Mucosa of rectum (tissue), 2 donors: ENCODE measurements at regions not wholly inside any gene's neighbourhood (a gene's known extent, or its start where the extent isn't known, plus 50 kb on each side); places are given as distances from the start of the nearest gene placed in this dataset.
"Not testable (repeated sequence)": the region's sequence is repeated elsewhere in the genome, so short reads cannot be mapped to it uniquely, and the experiment has no call there.

ENCODE experiments used
- H3K27ac ChIP-seq, 2 donors: one replicate each; pipeline ENCODE4 v1.7.0; 2013; ENCODE audit warnings: inconsistent platforms in 2 of 2, low read depth in 2 of 2, low read length in 2 of 2
- H3K27me3 ChIP-seq, 2 donors: one replicate each; pipeline ENCODE4 v1.7.0; 2013; ENCODE audit warnings: low read length in 2 of 2; ENCODE audit not compliant: control insufficient read depth in 2 of 2, insufficient read depth in 2 of 2
- H3K36me3 ChIP-seq, 2 donors: one replicate each; pipeline ENCODE4 v1.7.0; 2013; ENCODE audit warnings: low read length in 2 of 2; ENCODE audit not compliant: control insufficient read depth in 2 of 2, insufficient read depth in 2 of 2
- H3K4me1 ChIP-seq, 2 donors: one replicate each; pipeline ENCODE4 v1.7.0; 2013; ENCODE audit warnings: low read length in 2 of 2, mild to moderate bottlenecking in 1 of 2; ENCODE audit not compliant: control insufficient read depth in 2 of 2, insufficient read depth in 2 of 2
- H3K4me3 ChIP-seq, 2 donors: one replicate each; pipeline ENCODE4 v1.7.0; 2013; ENCODE audit warnings: low read length in 2 of 2
- H3K9ac ChIP-seq, 2 donors: one replicate each; pipeline ENCODE4 v1.7.0; 2013; ENCODE audit warnings: low read length in 2 of 2, low read depth in 1 of 2, mild to moderate bottlenecking in 1 of 2
- H3K9me3 ChIP-seq, 2 donors: one replicate each; pipeline ENCODE4 v1.7.0; 2013; ENCODE audit warnings: low read length in 2 of 2; ENCODE audit not compliant: control insufficient read depth in 2 of 2
- donor health status: healthy.
- donor health status: Normal muscosa, but diverticular disease.

DNA sequence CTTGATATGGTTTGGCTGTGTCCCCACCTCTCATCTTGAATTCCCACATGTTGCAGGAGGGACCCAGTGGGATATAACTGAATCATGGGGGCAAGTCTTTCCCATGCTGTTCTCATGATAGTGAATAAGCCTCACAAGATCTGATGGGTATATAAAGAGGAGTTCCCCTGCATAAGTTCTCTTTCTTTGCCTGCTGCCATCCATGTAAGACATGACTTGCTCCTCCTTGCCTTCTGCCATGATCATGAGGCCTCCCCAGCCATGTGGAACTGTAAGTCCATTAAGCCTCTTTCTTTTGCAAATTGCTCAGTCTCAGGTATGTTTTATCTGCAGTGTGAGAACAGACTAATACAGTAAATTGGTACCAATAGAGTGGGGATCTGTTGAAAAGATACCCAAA lies 150.2 kb downstream of the QRSL1 start:
- H3K4me1 ChIP-seq, H3K27me3 ChIP-seq, H3K27ac ChIP-seq, H3K4me3 ChIP-seq, H3K36me3 ChIP-seq, H3K9ac ChIP-seq: not testable (repeated sequence)
- peaks cover 6 to 14% of the 10 kb centered on the region in 2 donors for H3K9me3 ChIP-seq

DNA sequence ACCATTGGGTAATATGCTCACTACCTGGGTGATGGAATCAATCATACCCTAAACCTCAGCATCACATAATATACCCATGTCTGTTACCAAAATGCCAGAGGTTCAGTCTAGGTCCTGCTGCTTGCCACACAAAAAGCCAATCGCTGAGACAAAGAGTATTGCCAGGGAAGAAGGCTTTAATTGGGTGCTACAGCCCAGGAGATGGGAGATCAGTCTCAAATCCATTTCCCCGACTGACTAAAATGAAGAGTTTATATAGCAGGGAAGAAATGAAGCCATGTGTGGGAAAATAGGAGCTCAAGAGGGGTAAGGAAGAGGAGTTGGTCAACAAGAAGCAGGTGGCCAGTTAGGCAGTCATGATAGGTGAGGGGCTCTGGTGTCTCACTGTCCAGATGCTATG lies 149.6 kb downstream of the QRSL1 start:
- H3K36me3 ChIP-seq, result no peaks in the 10 kb centered on the region

DNA sequence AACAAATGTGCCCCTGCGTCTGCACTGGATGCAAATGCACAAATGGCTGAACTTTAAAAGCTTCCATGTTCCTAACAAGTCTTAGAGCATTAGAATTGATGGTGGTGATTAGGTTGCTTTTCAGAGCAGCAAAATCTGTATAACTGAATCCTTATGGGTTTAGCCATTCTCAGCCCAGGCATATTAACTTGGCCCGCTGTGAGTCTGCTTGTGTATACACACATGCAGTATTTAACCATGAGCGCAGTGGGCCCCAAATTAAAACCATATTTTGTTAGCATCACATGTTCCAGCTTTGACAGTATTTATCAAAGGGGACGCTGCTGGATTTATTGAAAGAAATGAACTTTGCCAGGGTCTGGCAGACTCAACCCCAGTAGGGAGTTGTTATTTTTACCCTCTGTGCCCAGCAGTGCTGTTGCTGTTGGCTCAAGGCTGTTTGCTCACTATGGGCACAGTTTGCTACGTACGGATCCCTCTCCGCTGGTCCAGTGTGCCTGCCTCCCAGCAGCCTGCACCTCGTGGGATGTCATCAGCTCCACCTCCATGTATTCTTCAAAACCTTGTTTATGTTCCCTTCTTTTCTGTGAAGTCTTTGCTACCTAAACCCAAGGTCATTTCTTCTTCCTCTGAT lies 144.7 kb downstream of the QRSL1 start:
- Histone ChIP-seq H3K27ac (no peak overlapping the region), H3K36me3 (no peaks in the 10 kb centered on the region), H3K27me3 (no peaks in the 10 kb centered on the region), H3K9ac (no peak overlapping the region), H3K4me3 (no peak overlapping the region), H3K9me3 (peaks cover 4 to 9% of the 10 kb centered on the region in 2 donors), H3K4me1 (no peaks in the 10 kb centered on the region)

More for the DNA sequence above, 149.6 kb downstream of the QRSL1 start:
- Histone ChIP-seq H3K4me1 (peaks cover 0 to 3% of the 10 kb centered on the region in 2 donors), H3K9me3 (peaks cover 6 to 14% of the 10 kb centered on the region in 2 donors), H3K9ac (no peak overlapping the region), H3K27ac (no peak overlapping the region), H3K4me3 (no peak overlapping the region), H3K27me3 (no peaks in the 10 kb centered on the region)

DNA sequence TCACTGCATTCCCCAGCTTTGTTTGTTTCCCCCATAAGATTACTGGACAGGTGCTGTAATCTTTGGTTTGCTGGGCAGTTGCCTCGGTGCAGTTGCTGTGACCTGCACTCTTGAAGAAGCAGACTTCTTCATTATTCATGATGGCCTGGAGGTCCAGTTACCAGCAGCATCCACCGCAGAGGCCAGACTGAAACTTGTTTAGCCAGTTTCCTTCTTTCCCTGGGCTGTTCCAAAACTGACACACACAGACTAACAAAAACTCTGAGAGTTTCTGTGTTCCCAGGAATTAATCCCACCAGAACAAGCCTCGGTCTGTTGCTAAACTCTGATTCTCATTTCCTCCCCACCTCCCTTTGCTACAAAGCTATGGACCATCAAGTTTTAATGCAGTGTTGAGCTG lies 144.1 kb downstream of the QRSL1 start:
- Histone ChIP-seq H3K4me1 (no peaks in the 10 kb centered on the region), H3K9me3 (peaks cover 0 to 4% of the 10 kb centered on the region in 2 donors), H3K4me3 (no peak overlapping the region), H3K27me3 (no peaks in the 10 kb centered on the region), H3K36me3 (no peaks in the 10 kb centered on the region), H3K9ac (no peak overlapping the region), H3K27ac (no peak overlapping the region)

DNA sequence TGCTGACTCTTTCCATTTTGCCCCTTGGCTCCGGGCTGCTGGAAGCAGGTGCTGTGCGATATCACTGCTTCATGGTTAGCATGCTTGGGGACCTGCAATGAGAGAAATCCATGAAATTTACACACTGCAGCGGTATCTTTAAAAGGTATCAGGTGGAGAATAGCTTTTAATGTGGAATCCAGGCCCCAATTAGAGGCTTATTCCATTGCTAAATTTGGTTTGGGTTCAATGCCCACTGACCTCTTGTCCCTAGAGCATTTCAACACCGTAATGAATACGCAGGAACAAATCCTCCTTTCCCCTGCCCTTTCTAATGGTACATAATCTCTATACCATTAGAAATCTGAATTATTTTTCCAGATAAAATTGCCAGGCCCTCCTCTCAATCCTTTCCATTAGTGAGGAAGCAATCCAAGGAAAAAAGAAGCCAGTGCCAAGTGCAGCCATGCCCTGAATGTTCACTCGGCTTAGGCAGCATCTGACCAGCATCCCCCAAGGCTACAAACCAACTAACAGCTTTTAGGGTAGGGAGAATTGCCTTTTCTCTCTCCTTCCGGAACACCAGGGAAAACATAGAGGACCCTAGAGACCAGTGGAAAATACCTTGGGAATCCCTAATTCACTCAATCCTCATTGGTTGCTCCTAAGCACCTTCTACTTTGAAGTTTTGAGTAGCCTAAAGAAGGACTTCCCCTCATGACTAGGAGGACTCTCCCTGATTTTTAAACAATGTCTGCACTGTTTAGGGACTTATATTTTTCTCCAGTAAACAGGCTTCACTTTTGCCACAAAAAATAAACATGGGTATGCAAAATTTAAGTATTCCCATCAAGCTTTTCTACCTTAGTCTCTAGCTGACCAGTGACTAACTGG lies 143.1 kb downstream of the QRSL1 start:
- H3K4me3 ChIP-seq, result no peak overlapping the region
- no peaks in the 10 kb centered on the region for H3K27me3 ChIP-seq
- H3K9me3 ChIP-seq, result peaks cover 0 to 4% of the 10 kb centered on the region in 2 donors
- H3K4me1 ChIP-seq, result no peaks in the 10 kb centered on the region
- H3K36me3 ChIP-seq, result no peaks in the 10 kb centered on the region
- H3K9ac ChIP-seq, result no peak overlapping the region
- no peak overlapping the region for H3K27ac ChIP-seq

DNA sequence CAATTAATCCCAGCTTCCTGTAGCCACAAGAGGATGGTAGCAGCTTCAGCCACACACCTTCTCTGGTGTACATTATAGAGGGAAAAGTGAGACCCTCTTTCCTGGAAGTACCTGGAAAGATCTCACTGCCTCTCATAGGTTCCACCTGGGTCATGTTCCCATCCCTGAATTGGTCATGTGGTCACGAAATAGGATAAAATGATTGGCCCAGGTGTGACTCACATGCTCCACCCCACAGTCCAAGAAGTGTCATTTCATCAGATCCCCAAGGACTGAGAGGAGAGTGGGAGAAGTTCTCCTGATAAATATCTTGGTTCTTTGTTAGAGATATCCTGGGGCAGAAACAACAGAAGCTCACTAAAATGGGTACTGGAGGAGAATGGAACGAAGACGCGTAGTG lies 142.4 kb downstream of the QRSL1 start:
- H3K36me3 ChIP-seq, result no peaks in the 10 kb centered on the region
- peaks cover 0 to 4% of the 10 kb centered on the region in 2 donors for H3K9me3 ChIP-seq
- no peak overlapping the region for H3K27ac ChIP-seq
- no peaks in the 10 kb centered on the region for H3K27me3 ChIP-seq
- H3K9ac ChIP-seq, result no peak overlapping the region
- H3K4me1 ChIP-seq, result no peaks in the 10 kb centered on the region
- no peak overlapping the region for H3K4me3 ChIP-seq

DNA sequence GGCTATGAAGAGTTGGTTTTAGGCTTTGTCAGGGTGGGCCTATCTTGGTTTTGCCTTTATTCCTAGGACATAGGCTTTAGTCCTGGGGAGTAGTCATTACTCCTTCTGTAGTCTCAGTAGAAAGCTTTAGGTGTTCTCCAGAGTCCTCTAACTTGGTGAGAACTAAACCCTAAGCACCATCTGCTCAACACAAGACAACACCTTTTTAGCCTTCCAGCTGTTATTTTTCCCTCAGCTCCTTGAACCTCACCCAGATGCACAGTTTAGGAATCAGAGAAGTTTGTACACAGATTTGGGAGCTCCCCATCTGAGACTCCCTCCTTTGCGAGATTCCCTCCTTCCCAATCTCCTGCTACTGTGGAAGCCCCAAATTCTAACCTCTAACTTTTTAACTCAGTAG lies 141.3 kb downstream of the QRSL1 start:
- H3K9me3 ChIP-seq, result peaks cover 0 to 4% of the 10 kb centered on the region in 2 donors
- no peaks in the 10 kb centered on the region for H3K27me3 ChIP-seq
- H3K4me1 ChIP-seq, result no peaks in the 10 kb centered on the region
- no peak overlapping the region for H3K9ac ChIP-seq
- H3K27ac ChIP-seq, result no peak overlapping the region
- H3K4me3 ChIP-seq, result no peak overlapping the region
- H3K36me3 ChIP-seq, result no peaks in the 10 kb centered on the region

DNA sequence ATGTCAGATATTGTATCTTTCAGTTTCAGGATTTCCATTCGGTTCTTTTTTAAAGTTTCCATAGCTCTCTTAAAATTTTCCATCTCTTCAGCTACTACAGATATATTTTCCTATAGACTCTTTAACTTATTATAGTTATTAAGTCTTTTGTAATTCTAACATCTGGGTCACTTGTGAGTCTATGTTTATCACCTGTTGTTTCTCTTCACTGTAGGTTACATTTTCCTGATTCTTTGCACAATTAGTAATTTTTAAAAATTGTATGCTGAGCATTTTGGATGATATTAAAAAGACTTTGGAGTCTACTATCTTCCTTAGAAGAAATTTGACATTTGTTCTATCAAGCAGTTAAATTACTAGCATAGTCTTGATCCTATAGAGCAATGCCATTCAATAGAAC lies 140.7 kb downstream of the QRSL1 start:
- Histone ChIP-seq H3K36me3 (no peaks in the 10 kb centered on the region), H3K9ac (no peak overlapping the region), H3K27ac (no peak overlapping the region), H3K4me3 (no peak overlapping the region), H3K9me3 (peaks cover 0 to 4% of the 10 kb centered on the region in 2 donors), H3K27me3 (no peaks in the 10 kb centered on the region), H3K4me1 (no peaks in the 10 kb centered on the region)

DNA sequence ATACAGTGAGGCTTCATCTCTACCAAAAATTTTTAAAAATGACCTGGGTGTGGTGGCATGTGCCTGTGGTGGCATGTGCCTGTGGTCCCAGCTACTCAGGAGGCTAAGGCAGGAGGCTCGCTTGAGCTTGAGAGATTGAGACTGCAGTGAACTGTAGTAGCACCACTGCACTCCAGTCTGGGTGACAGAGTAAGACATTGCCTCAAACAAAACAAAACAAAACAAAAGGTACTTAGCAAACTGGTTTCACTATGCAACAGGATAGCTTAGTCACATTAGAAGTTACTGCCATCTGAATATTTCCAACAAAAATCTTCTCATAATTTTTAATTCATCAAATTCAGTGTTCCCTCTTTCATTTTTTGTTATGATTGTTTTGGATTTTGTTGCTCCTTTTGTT lies 137.9 kb downstream of the QRSL1 start:
- Histone ChIP-seq H3K4me1 (no peaks in the 10 kb centered on the region), H3K9ac (no peak overlapping the region), H3K27ac (no peak overlapping the region), H3K36me3 (no peaks in the 10 kb centered on the region), H3K27me3 (no peaks in the 10 kb centered on the region), H3K4me3 (no peak overlapping the region), H3K9me3 (peaks cover 0 to 4% of the 10 kb centered on the region in 2 donors)

DNA sequence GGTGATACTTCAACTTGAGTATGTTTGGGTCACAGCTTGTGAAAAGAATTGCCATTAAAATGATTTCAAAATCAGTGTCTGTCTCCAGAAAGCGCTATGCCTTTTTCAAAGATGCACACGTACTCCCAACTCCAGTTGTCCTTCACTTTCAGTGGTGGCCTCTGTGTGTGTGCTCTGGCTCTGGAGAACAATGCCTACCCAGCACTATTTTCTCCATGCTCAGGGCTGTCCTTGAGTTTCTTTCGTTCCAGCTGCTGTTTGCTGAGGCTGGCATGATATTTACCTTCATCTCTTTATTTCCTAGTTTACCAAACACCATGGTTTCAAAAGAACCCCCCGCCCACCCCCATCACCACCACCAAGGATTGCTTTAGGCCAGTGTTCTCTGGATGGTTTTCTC lies 136.8 kb downstream of the QRSL1 start:
- Histone ChIP-seq H3K27ac (no peak overlapping the region), H3K4me3 (no peak overlapping the region), H3K4me1 (peaks cover 0 to 1% of the 10 kb centered on the region in 2 donors), H3K36me3 (no peaks in the 10 kb centered on the region), H3K27me3 (no peaks in the 10 kb centered on the region), H3K9me3 (peaks cover 0 to 4% of the 10 kb centered on the region in 2 donors), H3K9ac (no peak overlapping the region)
